Thyroid gland (tissue), 4 donors: ENCODE measurements at regions not wholly inside any gene's neighbourhood (a gene's known extent, or its start where the extent isn't known, plus 50 kb on each side); places are given as distances from the start of the nearest gene placed in this dataset.

Experiments used
- POLR2A ChIP-seq, 2 donors: fragments of 450-650 bp; IDR thresholded peaks; one replicate each; pipeline ENCODE4 v1.6.1; 2017; ENCODE audit warnings: antibody characterized with exemption in 2 of 2, mild to moderate bottlenecking in 2 of 2, moderate library complexity in 1 of 2
- TF ChIP-seq, protein P1 (sequence below), 6 experiments: fragments of 200-600 bp in 3 of 6; fragments of 450-650 bp in 3 of 6; sonication (generic) in 3 of 6; IDR thresholded peaks; one replicate each; pipeline ENCODE4 v1.5.1; 2016 to 2019; ENCODE audit warnings: antibody characterized with exemption in 6 of 6, mild to moderate bottlenecking in 2 of 6, inconsistent platforms in 1 of 6, moderate library complexity in 1 of 6

DNA sequence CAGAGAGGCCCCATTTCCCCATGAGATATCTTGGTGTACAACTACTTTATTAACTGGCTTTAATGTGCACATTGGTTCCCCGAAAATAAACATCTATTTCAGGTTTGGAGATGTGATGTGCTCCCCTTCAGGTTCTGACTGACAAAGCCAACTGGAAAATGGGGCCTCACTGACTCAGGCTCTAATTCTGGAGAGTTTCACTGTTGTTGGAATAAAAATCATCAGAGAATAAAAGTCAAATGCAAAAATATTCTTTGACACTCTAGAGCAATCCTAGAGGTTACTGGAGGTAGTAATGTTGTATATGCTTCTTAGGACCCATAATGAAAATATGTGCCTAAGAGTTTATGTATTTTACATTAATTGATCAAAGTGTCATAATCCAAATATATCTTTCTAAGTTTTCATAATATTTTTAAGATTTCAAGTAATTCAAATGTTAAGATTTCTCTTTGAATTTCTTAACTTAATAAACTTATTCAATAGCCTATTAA is 189.9 kb upstream of the COL3A1 start:
- TF ChIP-seq, protein P1, sequence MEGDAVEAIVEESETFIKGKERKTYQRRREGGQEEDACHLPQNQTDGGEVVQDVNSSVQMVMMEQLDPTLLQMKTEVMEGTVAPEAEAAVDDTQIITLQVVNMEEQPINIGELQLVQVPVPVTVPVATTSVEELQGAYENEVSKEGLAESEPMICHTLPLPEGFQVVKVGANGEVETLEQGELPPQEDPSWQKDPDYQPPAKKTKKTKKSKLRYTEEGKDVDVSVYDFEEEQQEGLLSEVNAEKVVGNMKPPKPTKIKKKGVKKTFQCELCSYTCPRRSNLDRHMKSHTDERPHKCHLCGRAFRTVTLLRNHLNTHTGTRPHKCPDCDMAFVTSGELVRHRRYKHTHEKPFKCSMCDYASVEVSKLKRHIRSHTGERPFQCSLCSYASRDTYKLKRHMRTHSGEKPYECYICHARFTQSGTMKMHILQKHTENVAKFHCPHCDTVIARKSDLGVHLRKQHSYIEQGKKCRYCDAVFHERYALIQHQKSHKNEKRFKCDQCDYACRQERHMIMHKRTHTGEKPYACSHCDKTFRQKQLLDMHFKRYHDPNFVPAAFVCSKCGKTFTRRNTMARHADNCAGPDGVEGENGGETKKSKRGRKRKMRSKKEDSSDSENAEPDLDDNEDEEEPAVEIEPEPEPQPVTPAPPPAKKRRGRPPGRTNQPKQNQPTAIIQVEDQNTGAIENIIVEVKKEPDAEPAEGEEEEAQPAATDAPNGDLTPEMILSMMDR (IDR thresholded peaks at IDR 0.05) = no peak
- TF ChIP-seq POLR2A (IDR thresholded peaks at IDR 0.05) = no peak
